ENCODE measurements at regions not wholly inside any gene's neighbourhood (a gene's known extent, or its start where the extent isn't known, plus 50 kb on each side); places are given as distances from the start of the nearest gene placed in this dataset.

DNA sequence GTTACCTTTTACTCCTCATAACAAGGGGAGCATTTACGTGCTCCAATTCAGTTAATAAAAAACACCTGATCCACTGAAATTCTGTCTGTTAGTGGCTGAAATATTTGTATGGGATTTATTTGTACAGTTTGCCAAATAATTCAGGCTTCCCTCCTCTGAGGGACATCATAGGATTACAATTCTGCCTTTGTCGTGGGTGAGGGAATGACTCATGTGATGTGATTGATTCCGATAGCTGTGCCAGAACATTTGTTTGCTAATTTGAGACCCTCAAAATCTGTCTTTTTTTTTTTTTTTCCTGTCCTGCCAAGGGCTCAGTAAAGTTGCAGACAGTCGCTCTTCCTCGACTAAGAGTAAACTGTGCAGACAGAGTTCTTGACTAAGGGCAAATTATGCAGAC is 612.6 kb upstream of the CDH2 start:
- TF ChIP-seq, protein P1, sequence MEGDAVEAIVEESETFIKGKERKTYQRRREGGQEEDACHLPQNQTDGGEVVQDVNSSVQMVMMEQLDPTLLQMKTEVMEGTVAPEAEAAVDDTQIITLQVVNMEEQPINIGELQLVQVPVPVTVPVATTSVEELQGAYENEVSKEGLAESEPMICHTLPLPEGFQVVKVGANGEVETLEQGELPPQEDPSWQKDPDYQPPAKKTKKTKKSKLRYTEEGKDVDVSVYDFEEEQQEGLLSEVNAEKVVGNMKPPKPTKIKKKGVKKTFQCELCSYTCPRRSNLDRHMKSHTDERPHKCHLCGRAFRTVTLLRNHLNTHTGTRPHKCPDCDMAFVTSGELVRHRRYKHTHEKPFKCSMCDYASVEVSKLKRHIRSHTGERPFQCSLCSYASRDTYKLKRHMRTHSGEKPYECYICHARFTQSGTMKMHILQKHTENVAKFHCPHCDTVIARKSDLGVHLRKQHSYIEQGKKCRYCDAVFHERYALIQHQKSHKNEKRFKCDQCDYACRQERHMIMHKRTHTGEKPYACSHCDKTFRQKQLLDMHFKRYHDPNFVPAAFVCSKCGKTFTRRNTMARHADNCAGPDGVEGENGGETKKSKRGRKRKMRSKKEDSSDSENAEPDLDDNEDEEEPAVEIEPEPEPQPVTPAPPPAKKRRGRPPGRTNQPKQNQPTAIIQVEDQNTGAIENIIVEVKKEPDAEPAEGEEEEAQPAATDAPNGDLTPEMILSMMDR (IDR thresholded peaks at IDR 0.05): no peak
- no peak for TF ChIP-seq POLR2A (IDR thresholded peaks at IDR 0.05)
